Vagina (tissue), 2 donors: ENCODE measurements at regions not wholly inside any gene's neighbourhood (a gene's known extent, or its start where the extent isn't known, plus 50 kb on each side); places are given as distances from the start of the nearest gene placed in this dataset.

ENCODE experiments used
- DNase-seq, 2 donors: peaks; one replicate each; pipeline ENCODE4 v3.0.0-alpha.2; 2017; ENCODE audit errors: extremely low spot score in 2 of 2
- H3K27ac ChIP-seq: fragments of 200-600 bp; sonication (generic); one replicate; pipeline ENCODE4 v1.5.1; 2019
- H3K27me3 ChIP-seq: fragments of 200-600 bp; sonication (generic); one replicate; pipeline ENCODE4 v1.5.1; 2019
- H3K36me3 ChIP-seq, 2 donors: fragments of 200-600 bp; sonication (generic); one replicate each; pipeline ENCODE4 v1.5.1; 2017 to 2019
- H3K4me1 ChIP-seq: fragments of 200-600 bp; sonication (generic); one replicate; pipeline ENCODE4 v1.5.1; 2019
- H3K4me3 ChIP-seq, 2 donors: fragments of 200-600 bp; sonication (generic); 1 replicate in 1 of 2; 2 replicates in 1 of 2; pipeline ENCODE4 v1.5.1; 2016 to 2019
- H3K9me3 ChIP-seq: fragments of 200-600 bp; sonication (generic); one replicate; pipeline ENCODE4 v1.5.1; 2019
- POLR2A ChIP-seq, 2 donors: fragments of 450-650 bp; IDR thresholded peaks; one replicate each; pipeline ENCODE4 v1.6.1; 2017; ENCODE audit warnings: antibody characterized with exemption in 2 of 2, mild to moderate bottlenecking in 2 of 2, moderate library complexity in 2 of 2
- POLR2AphosphoS5 ChIP-seq, 2 donors: sonication (generic); formaldehyde crosslinking; IDR thresholded peaks; one replicate each; pipeline ENCODE4 v1.9.0; 2017; ENCODE audit warnings: antibody characterized with exemption in 2 of 2, mild to moderate bottlenecking in 2 of 2, low read depth in 1 of 2; ENCODE audit not compliant: insufficient read depth in 1 of 2
- intact Hi-C: fragments of 100-400 bp; cut with DNase I; formaldehyde crosslinking; loops from one replicate; pipeline ENCODE4 v1.15.1; 2023
- TF ChIP-seq, protein P1 (sequence below), 3 experiments: fragments of 450-650 bp in 2 of 3; fragments of 200-600 bp in 1 of 3; sonication (generic) in 1 of 3; IDR thresholded peaks; one replicate each; pipeline ENCODE4 v1.5.1; 2017 to 2019; ENCODE audit warnings: antibody characterized with exemption in 3 of 3, mild to moderate bottlenecking in 2 of 3, moderate library complexity in 2 of 3

DNA sequence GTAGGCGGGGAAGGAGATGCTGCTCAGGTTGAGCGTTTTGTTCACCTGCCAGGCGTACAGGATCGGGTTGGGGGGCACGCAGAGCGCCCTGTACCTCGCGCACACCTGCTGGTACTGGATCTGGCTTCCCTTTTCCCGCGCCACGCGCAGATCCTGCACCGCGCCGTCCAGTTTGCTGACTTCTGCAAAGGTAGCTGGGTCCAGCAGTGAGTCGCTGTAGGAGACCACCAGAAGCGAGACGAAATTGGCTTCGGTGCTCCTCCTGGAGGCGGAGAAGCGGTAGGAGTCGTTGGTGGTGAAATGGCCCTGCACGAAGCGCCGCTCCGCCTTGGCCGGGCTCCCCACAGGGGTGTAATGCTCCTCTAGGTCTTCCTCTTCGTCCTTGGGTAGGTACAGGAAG lies 90.7 kb upstream of the RAB18 start:
- H3K4me1 ChIP-seq = no peaks in the 10 kb centered on the region
- no peak overlapping the region for H3K27ac ChIP-seq
- H3K36me3 ChIP-seq = no peaks in the 10 kb centered on the region
- no peaks in the 10 kb centered on the region for H3K9me3 ChIP-seq
- TF ChIP-seq POLR2A (IDR thresholded peaks at IDR 0.05) (no peak), POLR2AphosphoS5 (IDR thresholded peaks at IDR 0.05; ENCODE audit: insufficient read depth in 1 of 2, low read depth in 1 of 2) (no peak)
- TF ChIP-seq, protein P1, sequence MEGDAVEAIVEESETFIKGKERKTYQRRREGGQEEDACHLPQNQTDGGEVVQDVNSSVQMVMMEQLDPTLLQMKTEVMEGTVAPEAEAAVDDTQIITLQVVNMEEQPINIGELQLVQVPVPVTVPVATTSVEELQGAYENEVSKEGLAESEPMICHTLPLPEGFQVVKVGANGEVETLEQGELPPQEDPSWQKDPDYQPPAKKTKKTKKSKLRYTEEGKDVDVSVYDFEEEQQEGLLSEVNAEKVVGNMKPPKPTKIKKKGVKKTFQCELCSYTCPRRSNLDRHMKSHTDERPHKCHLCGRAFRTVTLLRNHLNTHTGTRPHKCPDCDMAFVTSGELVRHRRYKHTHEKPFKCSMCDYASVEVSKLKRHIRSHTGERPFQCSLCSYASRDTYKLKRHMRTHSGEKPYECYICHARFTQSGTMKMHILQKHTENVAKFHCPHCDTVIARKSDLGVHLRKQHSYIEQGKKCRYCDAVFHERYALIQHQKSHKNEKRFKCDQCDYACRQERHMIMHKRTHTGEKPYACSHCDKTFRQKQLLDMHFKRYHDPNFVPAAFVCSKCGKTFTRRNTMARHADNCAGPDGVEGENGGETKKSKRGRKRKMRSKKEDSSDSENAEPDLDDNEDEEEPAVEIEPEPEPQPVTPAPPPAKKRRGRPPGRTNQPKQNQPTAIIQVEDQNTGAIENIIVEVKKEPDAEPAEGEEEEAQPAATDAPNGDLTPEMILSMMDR (IDR thresholded peaks at IDR 0.05) = no peak
- H3K27me3 ChIP-seq = no peaks in the 10 kb centered on the region
- DNase-seq = no peak
- no peak overlapping the region for H3K4me3 ChIP-seq
- intact Hi-C loops = no loop called here

DNA sequence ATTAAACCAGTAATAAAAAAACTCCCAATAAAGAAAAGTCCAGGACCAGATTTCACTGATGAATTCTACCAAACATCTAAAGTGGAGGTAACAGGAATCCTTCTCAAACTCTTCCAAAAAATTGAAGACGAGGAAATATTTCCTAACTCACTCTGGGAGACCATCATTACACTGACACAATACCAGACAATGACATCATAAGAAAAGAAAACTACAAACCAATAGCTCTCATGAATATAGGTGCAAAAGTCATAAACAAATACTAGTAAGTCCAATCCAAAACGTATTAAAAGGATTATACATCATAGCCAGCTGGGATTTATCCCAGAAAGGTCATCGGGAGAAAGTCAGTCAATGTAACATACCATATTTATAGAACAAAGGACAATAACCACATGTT lies 94.0 kb upstream of the RAB18 start:
- no peak overlapping the region for H3K4me3 ChIP-seq
- H3K9me3 ChIP-seq = no peaks in the 10 kb centered on the region
- TF ChIP-seq, protein P1 (IDR thresholded peaks at IDR 0.05) = no peak
- TF ChIP-seq POLR2A (IDR thresholded peaks at IDR 0.05) (no peak), POLR2AphosphoS5 (IDR thresholded peaks at IDR 0.05; ENCODE audit: insufficient read depth in 1 of 2, low read depth in 1 of 2) (no peak)
- intact Hi-C loops = no loop called here
- H3K27me3 ChIP-seq = no peaks in the 10 kb centered on the region
- H3K27ac ChIP-seq = no peak overlapping the region
- no peaks in the 10 kb centered on the region for H3K4me1 ChIP-seq
- DNase-seq = no peak
- H3K36me3 ChIP-seq = no peaks in the 10 kb centered on the region

DNA sequence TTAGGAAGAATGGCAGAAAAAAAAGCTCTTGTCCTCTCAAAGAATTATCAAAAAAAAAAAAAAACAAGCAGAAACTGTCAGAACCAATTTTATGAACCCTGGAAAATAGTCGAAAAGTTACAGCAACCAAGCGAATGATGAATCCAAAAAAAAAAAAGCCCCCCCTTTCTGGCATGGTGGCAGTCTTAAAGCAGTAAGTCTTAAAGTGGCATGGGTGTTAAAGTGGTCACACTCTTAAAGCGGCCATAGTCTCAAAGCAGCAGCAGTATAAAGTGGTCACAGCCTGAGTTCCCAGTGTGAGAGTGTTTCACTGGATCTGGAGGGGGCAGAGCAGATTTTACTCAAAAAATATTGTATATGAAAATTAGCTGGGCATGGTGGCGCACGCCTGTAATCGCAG lies 96.8 kb upstream of the RAB18 start:
- H3K4me1 ChIP-seq = no peaks in the 10 kb centered on the region
- intact Hi-C loops = no loop called here
- TF ChIP-seq POLR2AphosphoS5 (IDR thresholded peaks at IDR 0.05; ENCODE audit: insufficient read depth in 1 of 2, low read depth in 1 of 2) (no peak), POLR2A (IDR thresholded peaks at IDR 0.05) (no peak)
- TF ChIP-seq, protein P1 (IDR thresholded peaks at IDR 0.05) = no peak

DNA sequence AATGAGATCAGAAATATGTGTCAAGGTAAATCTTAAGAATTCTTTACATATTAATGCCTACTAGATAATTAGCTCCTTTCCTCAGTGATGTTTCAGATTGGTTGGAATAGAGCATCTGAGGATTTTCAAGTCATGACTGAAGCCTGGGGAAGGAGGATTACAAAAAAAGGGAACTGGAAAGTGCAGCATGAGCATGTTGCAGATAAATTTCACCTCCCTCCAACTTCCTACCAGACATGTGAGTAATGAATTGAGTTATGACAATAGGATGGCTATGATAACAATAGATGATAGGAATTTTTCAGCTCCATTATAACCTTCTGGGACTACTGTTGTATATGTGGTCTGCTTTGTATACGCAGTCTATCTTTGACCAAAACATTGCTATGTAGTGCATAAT lies 104.2 kb upstream of the RAB18 start:
- no peak overlapping the region for H3K4me3 ChIP-seq
- H3K27me3 ChIP-seq = no peaks in the 10 kb centered on the region
- no peak overlapping the region for H3K27ac ChIP-seq
- H3K4me1 ChIP-seq = no peaks in the 10 kb centered on the region
- TF ChIP-seq, protein P1 (IDR thresholded peaks at IDR 0.05) = no peak
- TF ChIP-seq POLR2AphosphoS5 (IDR thresholded peaks at IDR 0.05; ENCODE audit: insufficient read depth in 1 of 2, low read depth in 1 of 2) (no peak), POLR2A (IDR thresholded peaks at IDR 0.05) (no peak)
- intact Hi-C loops = no loop called here
- H3K9me3 ChIP-seq = no peaks in the 10 kb centered on the region
- no peaks in the 10 kb centered on the region for H3K36me3 ChIP-seq
- no peak for DNase-seq

More for the DNA sequence above, 96.8 kb upstream of the RAB18 start:
- no peak for DNase-seq
- no peak overlapping the region for H3K27ac ChIP-seq
- no peaks in the 10 kb centered on the region for H3K36me3 ChIP-seq
- no peak overlapping the region for H3K4me3 ChIP-seq
- no peaks in the 10 kb centered on the region for H3K9me3 ChIP-seq
- H3K27me3 ChIP-seq = no peaks in the 10 kb centered on the region

DNA sequence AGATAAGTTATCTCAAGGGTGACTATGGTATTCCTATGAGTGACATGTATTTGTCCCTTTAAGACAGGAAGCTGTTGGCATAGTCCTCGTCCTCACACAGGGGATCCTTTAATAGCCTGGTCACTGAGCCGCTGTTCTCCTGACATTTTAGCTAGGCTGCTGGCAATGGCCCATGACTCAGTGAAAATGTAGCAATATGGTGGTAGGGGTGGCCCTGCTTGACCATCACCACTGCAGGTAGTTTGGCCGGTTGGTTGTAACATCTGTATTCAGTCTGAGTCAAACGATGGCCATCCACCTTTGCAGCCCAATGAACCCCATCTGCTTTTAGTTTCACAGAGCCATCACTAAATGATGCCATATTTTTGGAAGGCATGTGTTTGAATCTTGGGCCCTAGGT lies 110.1 kb upstream of the RAB18 start:
- no peak for DNase-seq
- H3K36me3 ChIP-seq = no peaks in the 10 kb centered on the region
- H3K27me3 ChIP-seq = no peaks in the 10 kb centered on the region
- H3K9me3 ChIP-seq = no peaks in the 10 kb centered on the region
- H3K4me1 ChIP-seq = peaks cover 7% of the 10 kb centered on the region
- H3K4me3 ChIP-seq = no peak overlapping the region
- no peak overlapping the region for H3K27ac ChIP-seq
- intact Hi-C loops = no loop called here
- TF ChIP-seq POLR2A (IDR thresholded peaks at IDR 0.05) (no peak), POLR2AphosphoS5 (IDR thresholded peaks at IDR 0.05; ENCODE audit: insufficient read depth in 1 of 2, low read depth in 1 of 2) (no peak)
- TF ChIP-seq, protein P1 (IDR thresholded peaks at IDR 0.05) = no peak
